Activated CD4-positive, alpha-beta T cell treated with anti-CD3 and anti-CD28 coated beads, Interleukin-2, Interleukin-6, amounts not matched to agents 100 ng/mL and 50 ng/mL, durations not matched to agents 16 hours and 8 hours (primary cell): ENCODE measurements at regions not wholly inside any gene's neighbourhood (a gene's known extent, or its start where the extent isn't known, plus 50 kb on each side); places are given as distances from the start of the nearest gene placed in this dataset.
A peak's percentile ranks its signal among the peaks of the same experiment; 100 is the strongest.
"Not testable (repeated sequence)": the region's sequence is repeated elsewhere in the genome, so short reads cannot be mapped to it uniquely, and the experiment has no call there.

ENCODE experiments used
- DNase-seq: peaks from one replicate; pipeline ENCODE4 v3.0.0-alpha.2; 2020

- no peak for DNase-seq
Observed at GRCh38 chr12:38016602-38017001, 300.0 kb upstream of the ALG10B start.

DNA sequence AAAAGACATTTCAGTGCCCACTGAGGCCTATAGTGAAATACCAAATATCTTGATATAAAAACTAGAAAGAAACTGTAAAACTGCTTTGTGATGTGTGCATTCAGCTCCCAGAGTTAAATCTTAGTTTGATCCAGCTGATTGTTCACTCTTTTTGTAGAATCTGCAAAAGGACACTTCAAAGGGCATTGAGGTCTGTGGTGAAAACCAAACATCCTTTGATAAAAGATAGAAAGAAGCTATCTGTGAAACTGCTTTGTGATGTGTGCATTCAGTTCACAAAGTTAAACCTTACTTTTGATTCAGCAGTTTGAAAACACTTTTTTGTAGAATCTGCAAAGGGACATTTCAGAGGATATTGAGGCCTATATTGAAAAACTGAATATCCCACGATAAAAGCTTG lies 290.7 kb upstream of the ALG10B start:
- no peak for DNase-seq

DNA sequence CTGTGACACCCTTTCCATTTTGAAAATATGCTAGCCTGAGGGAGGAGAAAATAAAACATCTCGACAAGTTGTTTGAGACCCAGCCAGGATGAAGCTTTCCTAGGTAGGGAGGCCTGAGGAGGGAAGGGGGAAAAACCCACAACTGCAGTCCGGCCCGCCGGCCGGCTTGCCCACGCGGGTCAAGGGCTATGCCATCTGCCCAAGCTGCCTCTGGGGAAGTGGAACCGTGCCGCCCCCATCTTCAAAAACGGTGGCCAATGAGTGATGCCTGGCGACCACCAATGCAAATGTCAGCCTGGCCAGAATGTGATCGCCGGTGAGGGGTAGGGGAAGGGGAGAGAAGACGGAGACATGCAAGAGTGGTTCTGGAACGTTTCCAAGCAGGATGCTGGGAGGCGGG lies 263.5 kb upstream of the ALG10B start:
- no peak for DNase-seq

DNA sequence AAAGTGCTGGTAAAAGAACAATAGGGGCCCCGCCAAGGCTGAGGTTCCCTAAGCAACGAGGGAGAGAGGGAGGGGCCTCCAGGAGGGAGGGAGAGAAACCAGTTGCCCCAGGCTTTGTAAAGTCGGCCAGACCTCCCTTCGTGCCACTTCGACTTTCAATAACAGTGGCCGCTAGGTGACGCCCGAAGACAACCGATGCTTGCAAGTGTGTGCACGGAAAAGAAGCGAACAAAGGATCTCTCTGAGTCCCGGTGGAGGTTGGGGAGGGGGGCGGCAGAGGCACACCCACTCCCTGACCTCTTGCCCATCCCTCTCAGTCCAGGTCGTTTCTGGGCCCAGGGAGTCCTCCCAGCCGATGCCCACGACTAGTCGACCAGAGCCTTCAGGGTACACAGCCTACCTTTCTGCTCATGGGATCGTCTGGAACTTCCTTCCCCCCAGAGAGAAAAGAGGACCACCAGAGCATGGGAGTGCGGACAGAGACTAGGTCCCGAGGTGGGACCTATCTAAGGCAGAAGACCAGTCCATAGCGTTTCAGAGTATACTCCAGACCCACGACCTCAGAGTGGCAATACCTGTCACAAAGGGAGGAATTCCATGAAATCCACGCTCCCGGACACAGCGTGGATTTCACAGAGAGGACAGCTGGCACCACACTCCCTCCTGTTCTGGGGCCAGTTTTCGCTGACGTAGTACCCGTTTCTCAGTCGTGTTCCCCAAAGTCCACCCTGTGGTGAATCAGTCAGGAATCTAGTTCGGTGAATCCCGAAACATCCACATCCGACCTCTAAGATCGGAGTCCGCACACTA lies 262.7 kb upstream of the ALG10B start:
- DNase-seq = peak; percentile 1

DNA sequence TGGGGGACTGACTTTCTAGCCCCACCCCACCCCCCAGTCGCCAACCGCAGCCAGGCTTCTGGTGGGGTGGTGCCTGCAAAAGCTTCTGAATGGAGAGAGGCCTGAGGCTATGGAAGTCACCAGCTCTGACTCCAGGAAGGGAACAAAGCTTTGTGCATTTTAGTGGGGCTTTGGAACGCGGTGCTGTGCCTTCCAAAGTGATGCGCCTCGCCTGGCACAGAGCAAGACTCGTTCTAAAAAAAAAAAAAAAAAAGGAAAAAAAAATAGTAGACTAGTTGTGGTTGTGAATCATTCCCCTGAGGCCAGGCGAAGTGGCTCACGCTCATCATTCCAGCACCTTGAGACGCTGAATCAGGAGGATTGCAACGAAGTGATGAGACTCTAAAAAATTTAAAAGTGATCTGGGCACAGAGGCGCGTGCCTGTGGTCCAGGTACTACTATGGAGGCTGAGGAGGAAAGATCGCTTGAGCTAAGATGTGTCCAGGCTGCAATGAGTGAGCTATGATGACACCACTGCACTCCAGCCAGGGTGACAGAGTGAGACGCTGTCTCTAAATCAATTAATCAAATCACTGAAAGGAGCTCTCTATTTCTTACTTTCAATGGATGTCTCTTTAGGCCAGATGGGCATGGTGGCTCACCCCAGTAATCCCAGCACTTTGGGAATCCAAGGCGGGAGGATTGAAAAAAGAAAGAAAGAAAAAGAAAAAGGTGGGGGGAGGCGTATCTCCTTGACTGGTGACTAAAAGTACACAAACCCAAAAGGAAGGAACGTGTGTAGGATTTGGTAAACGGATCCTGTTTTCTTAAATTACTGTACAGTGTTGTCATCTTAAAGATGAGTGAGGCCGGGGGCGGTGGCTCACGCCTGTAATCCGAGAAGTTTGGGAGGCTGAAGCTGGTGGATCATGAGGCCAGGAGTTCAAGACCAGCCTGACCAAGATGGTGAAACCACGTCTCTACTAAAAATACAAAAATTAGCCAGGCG lies 259.6 kb upstream of the ALG10B start:
- DNase-seq = no peak

DNA sequence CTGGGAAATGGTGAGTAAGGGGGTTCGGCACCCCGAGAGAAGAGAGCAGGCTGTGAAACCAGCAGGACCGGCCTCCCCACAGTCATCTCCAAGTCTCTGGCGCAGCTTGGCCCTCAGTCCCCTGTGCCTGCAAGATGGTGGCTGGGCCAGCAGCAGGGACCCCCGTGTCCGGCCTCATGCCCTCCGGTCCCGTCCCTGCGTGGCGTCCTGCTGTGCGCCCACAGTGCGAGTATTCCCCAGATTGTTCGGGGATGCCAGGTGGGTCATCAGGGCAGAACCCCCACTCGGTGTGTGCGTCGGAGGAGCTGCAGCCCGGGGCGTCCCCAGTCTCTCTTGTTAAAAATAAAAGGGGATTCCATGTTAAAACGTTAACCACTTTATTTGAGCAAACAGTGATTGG lies 216.9 kb upstream of the ALG10B start:
- DNase-seq = no peak

DNA sequence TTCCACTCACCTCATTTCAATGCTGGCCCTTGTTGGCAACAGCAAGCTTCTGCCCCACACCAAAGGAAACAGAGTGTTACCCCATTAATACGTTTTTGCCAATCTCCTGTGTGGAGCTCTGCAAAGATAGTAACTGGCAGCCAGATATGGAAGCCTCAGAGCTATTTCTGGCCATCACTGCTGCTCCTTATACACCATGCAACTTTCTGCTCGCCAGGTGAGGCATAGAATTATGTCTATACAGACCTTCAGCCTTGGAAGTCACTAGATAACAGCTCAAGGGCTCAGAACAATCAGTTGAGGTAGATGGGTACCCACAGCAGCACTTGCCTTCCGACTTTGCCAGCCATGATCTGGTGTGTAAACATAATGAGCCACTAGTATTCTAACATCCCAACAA lies 214.8 kb upstream of the ALG10B start:
- DNase-seq = no peak

GRCh38 chr12:38102197-38102596 lies 214.4 kb upstream of the ALG10B start:
- no peak for DNase-seq

DNA sequence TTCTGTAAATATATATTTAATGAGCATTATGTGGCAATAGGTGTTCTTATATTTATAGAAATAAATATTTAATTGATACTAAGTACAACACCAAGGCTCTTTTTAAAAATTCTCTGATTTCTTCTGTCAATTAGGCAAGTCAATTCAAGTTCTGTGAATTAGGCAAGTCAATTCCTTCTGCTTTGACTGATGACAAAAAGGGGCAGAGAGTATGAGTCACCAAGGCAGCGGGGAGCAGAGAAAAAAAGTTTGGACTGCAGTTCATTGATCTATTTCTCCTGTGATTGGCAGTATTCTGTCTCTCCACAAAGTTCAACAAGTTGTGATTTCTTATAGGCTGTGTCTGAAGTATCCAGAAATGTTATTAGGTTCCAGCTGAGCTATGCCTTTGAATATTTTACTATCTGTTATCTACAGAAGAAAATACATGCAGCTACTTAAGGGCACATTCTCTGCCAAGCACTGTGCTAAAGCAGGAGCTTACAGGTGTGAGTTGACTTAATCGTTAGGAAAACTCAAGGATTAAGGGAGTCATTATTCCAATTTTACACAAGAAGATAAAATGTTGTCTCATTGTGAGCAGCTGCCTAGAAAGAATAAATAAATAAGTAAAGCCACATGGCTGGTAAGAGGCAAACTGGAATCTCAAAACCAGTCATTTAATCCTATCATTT lies 206.4 kb upstream of the ALG10B start:
- DNase-seq = no peak

GRCh38 chr12:38113991-38114390 lies 202.6 kb upstream of the ALG10B start:
- DNase-seq = no peak

GRCh38 chr12:38116968-38117367 lies 199.6 kb upstream of the ALG10B start:
- no peak for DNase-seq

- no peak for DNase-seq
Observed at GRCh38 chr12:38118632-38119031, 197.9 kb upstream of the ALG10B start.

GRCh38 chr12:38120438-38120837 lies 196.1 kb upstream of the ALG10B start:
- DNase-seq = no peak

DNA sequence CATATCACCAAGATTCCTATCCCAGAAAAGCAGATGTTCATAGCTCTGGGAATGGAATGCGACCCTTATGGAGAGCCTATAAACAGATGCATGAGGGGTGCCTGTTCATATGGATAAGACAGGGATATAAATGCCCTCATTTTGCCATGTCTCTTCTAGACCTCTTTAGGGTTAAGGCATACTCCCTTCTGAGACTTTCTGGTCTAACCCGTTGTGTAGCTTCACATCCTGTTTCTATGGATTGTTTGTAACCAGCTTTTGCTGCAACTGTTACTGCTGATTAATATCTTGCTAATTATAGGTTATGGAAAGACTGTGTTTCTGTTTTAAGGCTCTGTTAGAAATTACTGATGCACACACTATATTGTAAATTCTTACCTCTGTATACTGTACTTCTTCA lies 193.5 kb upstream of the ALG10B start:
- DNase-seq = not testable (repeated sequence)

- no peak for DNase-seq
Observed at GRCh38 chr12:38123566-38124246, 192.9 kb upstream of the ALG10B start.

DNA sequence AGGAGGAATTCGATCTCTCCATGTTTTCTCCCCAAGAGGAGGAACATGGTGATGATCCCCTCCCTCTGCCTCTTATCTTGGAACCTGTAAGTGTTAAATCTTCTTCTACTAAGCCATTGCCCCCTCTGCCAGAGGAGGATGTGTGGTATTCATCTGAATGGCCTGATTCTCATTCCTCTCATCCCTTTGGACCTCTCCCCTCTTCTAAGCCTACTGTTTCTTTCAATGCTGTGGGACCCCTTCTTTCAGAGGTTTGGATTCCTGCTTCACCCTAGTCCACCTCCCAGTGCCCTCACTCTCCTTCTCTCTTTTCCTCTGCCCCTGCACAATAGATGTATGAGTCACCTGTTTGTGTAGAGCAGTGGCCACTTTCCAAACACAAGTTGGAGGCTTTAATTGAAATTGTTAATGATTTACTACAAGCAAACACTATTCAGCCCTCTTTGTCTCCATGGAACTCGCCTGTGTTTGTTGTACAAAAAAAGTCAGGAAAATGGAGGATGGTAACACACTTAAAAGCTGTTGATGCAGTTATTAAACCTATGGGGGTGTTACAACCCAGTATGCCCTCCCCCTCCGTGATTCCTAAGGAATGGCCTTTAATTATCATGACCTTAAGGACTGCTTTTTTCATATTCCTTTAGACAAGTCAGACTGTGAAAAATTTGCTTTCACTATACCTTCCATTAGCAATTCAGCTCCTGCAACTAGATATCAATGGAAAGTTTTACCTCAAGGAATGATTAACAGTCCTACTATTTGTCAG lies 192.1 kb upstream of the ALG10B start:
- DNase-seq = no peak

DNA sequence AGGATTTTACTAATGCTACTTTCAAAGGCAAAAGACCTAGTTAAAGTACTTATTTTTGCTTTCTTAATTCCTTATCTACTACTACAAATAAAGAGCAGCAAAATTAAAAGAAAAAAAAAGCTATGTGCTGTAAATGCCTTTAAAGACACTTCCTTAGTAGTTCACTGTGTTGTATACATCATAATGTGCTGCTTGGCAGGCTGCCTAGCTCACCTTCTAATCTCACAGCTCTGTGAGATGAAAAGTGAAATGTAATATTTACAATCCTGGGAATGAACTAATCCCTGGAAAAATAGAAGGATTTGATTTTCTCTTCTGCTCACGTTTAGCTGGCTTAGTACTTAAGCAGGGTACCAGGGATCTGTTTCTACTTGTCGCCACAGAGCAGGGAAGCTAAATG lies 184.4 kb upstream of the ALG10B start:
- no peak for DNase-seq

DNA sequence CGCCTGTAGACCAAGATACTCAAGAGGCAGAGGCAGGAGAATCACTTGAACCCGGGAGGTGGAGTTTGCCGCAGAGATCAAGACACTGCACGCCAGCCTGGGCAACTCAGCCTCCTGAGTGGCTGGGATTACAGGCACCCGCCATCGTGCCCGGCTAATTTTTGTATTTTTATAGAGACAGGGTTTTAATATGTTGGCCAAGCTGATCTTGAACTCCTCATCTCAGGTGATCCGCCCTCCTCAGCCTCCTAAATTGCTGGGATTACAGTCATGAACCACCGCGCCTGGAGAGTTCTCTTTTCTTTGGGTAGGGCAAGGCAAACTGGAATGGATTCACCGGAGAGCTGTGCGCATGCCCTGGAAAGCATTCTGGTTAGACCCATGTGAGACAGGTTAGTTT lies 179.3 kb upstream of the ALG10B start:
- DNase-seq = no peak

DNA sequence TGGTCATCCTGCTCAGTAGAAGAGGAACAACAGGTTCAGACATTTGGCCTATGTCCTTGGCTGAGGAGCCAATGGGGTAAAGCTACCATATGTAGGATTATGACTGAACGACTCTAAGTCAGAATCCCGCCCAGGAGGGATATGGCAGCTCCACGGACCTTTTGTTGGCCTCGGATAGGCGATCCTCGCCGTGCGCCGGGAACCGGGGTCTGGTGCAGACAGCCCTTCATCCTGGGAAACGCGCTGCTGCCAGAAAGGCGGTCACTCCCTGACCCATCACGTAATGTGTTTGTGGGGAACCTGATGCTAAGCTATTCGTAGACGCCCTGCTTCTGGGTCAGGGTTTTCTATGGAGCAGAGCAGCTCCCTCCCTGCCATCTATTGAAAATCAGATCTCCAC lies 178.9 kb upstream of the ALG10B start:
- no peak for DNase-seq

DNA sequence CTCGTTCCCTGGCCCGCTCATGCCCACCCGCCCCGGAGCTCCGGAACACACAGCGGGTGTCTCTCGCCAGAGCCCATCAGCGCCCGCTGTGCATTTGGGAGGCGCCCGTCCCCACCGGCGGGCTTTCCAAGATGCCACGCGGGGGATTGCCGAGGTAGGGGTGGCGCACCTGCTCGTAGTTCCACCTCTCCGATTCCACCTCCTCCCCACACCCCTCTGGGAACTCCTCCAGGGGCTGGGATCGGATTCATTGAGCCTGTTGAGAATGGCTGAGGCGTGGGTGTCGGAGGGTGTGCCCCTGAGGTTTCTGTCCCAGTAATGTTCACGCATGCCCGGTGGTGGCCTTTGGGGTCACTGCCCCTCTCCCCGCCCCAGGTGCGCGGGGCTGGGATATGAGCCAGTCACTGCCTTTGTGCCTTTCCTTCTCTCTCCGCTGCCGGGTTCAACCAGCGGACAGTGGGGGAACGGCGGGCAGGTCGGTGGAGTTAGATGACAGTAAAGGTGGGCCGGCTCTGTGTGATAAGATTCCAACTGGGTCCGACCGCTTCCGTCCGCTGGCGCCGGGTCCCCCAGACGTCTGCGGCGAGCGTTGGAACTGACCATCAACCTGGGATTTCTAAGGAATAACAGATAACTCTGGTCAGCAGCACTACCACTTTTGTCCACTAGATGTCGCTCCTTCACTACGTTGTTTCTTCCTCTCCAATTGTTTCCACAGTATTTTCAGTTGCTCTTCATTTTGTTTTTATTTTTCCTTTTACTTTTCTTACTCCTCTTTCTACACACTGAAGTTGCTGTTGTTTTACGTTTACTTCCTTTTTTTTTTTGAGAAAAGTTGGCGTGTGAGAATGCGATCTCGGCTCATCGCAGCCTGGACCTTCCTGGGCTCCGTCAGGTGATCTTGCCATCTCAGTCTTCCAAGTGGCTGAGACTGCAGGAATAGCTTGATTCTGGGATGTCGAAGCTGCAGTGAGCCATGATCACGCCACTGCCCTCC lies 178.1 kb upstream of the ALG10B start:
- peak; percentile 63 for DNase-seq

- DNase-seq = no peak
Observed at GRCh38 chr12:38139456-38139855, 177.1 kb upstream of the ALG10B start.
